CD4-positive, alpha-beta T cell treated with Interleukin-15 for 1 hour (primary cell): ENCODE measurements at regions not wholly inside any gene's neighbourhood (a gene's known extent, or its start where the extent isn't known, plus 50 kb on each side); places are given as distances from the start of the nearest gene placed in this dataset.
"Not testable (repeated sequence)": the region's sequence is repeated elsewhere in the genome, so short reads cannot be mapped to it uniquely, and the experiment has no call there.

Experiments
- DNase-seq: peaks from one replicate; pipeline ENCODE4 v3.0.0-alpha.2; 2020

DNA sequence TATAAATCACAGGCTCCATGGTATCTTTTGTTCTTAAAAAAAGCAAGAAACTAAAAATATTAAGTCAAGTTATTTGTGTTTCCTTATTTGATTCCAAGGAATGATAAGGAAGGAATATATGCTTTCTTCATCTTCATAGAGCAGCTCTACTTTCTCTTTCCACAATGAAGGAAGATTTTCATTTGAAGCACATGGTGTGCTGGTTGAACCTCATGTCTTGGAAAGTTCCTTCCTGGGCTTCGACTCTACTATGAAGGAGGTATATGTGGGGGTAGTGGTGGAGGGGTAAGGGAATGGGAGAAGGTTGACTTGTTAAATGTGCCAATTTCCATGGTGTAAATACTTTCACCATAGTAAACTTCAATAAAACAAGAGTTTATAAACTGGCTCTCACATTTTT lies 698.0 kb downstream of the CETN3 start:
- DNase-seq: no peak

DNA sequence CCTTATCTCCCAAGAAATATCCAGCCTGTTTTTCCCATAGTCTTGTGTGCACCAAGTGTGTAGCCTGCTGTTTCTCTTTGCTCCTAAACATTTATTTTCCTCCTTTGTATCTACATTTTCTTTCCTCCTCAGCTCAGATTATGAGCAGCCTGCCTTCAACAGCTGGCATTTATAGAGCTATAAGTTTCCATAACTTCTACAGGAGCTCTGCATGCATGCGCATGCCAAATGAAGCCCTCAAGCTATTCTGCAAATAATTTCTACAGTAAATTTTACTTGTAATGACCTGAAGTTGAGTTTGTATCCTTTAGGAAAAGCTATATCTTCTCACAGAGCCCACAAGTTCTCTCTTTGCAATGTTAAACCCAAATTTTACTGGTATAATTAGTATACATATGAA lies 699.5 kb downstream of the CETN3 start:
- no peak for DNase-seq

DNA sequence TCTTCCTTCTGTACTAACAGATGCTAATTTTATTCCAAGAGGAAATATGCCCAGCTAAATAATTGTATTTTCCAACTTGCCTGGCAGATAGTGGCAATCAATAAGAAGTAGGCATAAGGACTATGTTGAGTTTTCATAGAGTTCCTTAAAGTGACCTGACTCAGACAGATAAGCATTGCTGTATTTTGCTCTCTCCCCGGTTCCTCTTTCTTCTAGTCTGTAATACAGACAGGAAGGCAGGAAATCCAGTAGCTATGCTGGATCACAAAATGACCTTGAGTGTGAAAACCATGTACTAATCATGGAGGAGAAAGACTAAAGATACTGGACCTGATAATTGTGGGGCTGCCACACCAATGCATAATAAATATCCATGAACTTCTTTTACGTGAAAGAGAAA lies 701.7 kb downstream of the CETN3 start:
- DNase-seq: no peak

DNA sequence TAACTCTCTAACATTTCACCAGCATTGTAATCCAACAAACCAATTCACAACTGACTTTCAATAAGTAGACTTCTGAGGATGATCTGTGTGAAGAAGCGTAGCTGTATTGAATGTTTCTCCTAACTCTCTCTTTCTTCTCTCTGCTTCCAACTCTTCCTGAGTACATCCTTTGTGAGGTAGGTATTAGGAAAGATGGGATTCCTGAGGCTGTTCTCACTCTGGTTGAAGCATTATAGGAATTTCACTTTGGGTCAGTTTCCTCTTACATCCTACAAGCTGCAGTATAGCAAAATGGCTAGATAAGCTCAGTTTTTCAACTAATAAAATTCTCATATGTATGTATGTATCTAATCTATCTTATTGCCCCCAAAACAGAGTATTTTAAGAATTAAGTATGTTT lies 702.8 kb downstream of the CETN3 start:
- DNase-seq: no peak

DNA sequence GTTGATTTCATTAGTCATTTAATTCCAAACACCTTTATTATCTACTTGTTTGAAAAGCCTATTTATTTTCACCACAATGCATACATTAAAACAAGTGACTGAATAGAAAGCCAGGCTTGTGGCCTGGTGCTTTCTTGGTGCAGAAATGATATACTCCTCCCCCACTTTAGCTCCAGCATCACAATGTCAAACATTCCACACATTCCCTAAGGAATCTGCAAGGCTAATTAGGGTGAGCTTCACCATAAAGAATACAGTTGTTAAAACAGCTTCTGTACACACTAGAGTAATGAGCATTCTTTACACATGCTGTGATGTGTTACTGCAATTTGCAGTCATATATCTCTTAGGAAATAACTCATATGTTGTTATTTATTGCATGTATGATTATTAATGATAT lies 705.7 kb downstream of the CETN3 start:
- no peak for DNase-seq

DNA sequence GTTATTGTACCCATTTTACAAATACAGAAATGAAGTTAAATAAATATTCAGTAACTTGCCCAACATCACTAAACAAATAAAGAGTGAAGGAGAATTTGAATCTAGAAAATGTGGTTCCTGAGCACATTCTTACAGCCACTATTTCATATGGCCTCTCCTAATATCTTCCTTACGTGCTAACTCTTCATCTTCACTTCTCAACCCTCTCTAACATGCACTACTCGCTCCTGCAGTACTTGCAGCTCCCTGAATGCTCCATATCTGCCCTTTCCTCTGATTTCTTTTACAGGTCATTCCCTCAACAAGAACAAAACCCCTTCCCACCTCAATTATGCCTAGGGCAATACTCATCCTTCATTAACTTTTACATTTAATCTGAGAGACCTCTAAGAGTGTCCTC lies 711.5 kb downstream of the CETN3 start:
- DNase-seq: no peak

DNA sequence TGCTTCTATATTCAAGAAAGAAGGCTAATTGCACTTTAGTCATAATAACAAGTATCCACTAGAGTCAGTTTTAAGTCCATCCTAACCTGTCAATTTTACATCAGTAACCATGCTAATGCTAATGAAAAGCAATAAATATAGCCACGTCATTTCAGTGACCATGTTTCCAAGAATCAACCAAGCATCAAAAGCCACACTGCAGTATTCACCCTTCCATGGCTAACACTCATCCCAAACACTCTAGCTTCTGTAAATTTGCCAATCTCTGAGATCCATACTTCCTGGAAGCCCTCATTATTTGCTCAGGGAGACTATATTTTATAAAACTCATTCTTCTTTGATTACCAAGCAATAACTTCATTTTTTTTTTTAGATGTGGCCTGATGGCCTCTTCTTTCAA lies 712.0 kb downstream of the CETN3 start:
- no peak for DNase-seq

DNA sequence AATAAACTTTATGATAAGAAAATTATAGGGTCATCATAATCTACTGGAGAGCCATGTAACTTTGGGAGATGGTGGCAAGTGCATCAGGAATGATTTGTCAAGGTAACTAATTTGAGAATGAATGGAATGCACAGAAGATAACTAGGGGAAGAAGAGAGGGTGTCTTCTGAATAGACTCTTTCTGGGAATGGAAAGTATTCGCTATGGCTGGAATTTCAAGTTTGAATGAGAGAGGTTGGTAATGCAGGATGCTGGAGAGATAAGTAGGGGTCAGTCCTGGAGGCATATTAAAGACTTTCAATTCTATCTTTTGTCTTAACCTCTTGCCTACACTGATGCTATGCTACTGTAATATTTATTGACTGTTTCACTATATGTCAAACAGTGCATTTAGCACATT lies 714.2 kb downstream of the CETN3 start:
- no peak for DNase-seq

DNA sequence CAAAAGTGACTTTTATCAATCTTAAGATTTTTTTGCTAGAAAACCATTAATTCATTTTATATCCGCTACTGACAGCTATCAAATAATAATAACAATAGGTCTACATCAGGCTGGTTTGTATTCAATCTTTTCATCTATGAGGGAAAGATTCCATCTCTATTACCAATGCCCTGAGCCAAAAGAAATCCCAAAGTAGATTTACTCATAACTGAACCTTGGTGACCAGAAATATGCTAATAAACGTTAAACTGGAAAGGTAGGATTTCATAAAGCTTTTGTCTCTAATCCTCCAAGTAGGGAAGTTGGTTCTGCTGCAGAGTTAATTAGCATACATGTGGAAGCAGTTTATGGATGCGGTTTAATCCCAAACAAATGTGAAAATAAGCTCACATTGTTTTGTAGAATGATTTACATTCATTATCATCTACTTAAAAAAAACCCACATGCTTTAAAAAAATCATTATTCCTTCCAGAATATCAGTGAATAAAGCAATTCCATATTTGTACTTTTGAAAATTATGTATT lies 715.5 kb downstream of the CETN3 start:
- DNase-seq: no peak

DNA sequence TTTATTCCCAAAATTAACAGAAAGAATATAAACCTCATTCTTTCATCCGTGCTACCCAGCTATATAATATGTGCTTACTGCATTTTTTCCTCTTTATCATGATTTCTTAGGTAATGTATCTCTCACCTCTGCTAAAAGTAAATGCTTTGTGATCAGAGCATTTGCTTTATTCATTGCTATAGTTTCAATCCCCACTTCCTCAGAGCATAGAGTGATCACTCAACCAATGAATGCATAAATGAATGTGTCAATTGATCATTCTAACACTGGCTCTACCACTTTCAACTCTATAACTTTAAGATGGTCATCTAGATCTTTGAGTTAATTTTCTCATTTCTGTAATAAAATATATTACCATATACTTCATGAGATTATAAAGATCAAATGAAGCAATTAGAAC lies 719.2 kb downstream of the CETN3 start:
- DNase-seq: no peak

DNA sequence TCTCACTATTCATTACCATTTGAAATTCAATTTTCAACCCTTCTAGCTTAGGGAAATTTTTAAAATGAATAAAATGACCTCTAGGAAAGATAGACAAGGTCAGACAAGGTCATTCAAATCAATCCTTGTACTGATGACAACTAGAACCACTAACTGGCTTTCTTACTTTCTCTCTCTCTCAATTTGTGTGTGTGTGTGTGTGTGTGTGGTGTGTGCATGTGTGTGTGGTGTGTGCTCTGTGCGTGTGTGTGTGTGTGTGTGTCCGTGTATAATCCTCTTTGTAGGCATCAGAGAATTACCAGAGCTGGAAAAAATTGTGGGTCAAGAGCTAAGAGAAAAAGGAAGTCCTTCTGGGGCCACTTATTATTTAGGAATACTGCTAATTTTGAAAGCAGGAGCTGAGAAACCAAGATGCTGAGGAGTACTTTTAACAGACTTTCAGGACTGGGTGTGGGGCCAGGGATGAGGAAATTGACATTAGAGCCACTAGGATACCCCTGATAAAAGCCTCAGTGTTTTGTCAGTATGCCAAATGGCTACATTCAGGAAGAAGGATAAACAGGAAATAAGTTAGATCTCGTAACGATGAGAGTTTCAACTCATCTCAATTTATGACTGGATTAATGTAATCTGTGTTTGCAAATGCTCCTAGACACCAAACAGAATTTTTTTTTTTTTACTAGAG lies 723.3 kb downstream of the CETN3 start:
- DNase-seq: no peak

DNA sequence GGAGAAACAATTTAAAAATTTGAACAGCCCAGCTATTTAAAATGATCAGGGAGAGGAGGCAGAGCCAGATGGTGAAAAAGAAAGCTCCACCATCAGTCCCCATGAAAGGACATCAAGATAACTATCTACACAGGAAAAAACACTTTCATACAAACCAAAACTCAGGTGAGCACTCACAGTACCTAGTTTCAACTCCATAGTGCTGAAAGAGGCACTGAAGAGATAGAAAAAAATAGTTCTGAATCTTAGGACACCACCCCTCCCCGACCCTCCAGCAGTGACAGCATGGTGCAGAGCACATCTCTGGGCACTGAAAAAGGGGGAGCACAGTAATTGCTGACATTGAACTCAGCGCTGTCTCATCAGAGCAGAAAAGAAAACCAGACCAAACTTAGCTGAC lies 732.9 kb downstream of the CETN3 start:
- no peak for DNase-seq

DNA sequence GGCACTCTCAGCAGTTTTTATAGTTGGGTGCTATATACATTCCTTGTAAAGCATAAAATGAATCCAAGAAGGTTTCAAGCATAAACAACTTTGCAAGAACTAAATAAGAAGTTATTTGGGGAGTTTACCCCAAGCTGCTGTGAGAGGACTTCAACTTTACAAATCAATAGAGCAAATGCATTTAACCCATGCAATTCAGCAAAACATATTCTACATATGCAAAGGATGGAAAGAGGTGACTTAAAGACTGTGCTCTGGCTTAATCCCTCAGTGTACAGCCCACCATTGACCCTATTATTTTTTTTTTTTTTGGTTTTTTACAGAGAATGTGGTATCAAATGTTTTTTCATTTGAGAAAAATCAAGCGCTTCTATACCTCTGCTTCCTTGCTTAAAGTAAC lies 736.5 kb downstream of the CETN3 start:
- DNase-seq: no peak

DNA sequence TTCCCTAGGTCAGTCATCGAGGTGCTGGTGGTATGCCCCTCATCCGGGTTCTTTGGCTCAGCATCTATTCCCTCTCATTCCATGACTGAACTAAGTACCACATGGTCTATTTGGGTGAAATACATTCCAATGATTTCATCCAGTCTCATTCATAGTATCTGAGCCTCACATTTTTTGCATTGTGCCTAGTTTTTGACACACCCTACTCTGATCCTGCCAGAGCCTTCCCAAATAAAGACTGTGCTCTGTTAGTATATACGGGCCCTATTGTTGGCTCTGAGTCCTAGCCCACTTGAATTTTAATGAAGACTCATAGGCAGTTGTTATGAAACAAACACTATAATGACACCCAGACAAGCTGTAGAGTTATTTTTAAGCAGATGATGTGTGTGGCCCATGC lies 740.7 kb downstream of the CETN3 start:
- no peak for DNase-seq

DNA sequence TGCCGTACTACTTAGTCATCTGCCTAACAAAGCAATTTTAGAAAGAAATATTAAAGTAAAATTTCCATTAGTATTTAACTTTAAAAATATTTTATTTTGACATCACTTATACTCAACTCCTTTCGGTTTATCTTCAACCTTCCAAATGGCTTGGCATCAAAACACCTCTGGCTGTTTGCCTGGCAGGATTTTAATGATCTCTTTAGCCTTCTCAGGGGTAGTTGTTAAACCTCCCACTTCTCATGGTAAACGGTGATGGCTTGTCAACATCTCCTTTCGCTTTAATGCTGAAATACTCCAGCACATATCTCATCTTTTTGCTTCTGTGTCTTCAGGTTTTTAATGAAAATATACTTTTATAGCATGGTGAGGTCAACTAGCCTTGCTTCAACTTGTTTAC lies 747.1 kb downstream of the CETN3 start:
- DNase-seq: no peak

DNA sequence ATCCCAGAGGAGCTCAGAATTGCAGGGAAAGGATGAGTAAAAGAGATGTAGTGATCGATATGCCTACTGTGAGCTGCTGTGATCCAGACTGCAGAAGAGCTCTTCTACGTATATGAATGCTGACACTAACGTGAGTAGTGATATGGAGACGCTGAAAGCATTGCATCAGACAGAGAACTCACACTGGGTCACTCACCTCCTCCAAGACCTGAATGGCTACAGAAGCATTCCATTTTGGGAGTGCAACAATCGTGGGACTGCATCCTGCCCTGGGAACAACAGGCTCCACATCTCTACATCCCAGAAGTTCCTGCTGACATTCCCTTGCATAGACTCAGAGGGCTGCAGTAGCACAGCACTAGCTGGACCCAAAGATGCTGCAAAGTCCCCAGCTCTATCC lies 755.9 kb upstream of the MEF2C start:
- DNase-seq: no peak

DNA sequence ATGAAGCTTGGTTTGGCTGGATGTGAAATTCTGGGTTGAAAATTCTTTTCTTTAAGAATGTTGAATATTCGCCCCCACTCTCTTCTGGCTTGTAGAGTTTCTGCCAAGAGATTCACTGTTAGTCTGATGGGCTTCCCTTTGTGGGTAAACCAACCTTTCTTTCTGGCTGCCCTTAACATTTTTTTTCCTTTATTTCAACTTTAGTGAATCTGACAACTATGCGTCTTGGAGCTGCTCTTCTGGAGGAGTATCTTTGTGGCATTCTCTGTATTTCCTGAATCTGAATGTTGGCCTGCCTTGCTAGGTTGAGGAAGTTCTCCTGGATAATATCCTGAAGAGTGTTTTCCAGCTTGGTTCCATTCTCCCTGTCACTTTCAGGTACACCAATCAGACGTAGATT lies 751.2 kb upstream of the MEF2C start:
- not testable (repeated sequence) for DNase-seq

DNA sequence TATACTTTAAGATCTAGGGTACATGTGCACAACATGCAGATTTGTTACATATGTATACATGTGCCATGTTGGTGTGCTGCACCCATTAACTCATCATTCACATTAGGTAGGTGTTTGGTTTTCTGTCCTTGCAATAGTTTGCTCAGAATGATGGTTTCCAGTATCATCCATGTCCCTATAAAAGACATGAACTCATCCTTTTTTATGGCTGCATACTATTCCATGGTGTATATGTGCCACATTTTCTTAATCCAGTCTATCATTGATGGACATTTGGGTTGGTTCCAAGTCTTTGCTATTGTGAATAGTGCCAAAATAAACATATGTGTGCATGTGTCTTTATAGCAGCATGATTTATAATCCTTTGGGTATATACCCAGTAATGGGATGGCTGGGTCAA lies 747.1 kb upstream of the MEF2C start:
- DNase-seq: not testable (repeated sequence)

DNA sequence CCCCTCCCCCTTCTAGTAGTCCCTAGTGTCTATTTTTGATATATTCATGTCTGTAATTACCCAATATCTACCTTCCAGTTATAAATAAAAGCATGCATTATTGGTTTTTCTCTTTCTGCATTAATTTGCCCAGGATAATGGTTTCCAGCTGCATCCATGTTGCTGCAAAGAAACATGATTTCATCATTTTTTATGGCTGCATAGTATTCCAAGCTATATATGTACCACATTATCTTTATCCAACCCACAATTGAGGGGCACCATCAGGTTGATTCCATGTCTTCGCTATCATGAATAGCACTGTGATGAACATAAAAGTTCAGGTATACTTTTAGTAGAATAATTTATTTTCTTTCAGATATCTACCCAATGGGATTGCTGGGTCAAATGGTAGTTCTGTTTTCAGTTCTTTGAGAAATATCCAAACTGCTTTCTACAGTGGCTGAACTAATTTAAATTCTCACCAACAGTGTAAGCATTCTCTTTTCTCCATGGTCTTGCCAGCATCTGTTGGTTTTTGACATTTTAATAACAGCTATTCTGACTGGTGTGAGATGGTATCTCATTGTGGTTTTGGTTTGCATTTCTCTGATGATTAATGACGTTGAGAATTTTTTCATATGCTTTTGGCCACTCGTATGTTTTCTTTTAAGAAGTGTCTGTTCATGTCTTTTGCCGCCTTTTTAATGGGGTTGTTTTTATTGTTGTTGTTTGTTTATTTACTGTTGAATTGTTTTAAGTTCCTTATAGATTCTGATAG lies 746.1 kb upstream of the MEF2C start:
- no peak for DNase-seq

DNA sequence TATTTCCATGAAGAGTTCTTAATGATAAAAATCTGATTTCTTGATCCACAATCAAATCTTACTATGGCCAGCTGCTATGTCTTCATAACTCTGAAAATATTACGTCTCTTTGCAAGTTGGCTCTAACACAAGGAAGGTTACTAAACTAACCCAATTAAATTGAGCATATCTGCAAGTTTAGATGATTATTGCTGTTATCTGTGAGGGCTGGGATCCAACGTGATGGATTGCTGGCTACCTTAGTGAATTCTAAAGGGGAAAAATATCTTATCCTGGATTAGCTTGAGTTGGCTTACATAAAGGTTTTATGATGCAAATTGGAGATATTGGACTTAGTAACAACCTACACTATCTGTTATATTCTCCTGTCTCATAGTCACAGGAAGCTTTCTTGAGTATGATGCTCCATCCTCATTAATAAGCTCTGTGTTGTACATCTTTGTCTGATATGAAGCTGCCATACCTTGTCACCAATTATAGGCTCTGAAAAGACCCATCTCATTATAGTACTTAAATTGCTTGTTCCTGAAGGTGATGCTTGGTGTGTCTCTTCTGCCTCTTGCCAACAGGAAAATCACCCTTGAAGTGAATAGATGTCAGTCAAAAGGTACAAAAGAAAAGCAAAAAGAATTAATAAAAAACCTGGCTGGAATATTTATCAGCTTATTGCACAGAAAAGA lies 733.0 kb upstream of the MEF2C start:
- DNase-seq: no peak

DNA sequence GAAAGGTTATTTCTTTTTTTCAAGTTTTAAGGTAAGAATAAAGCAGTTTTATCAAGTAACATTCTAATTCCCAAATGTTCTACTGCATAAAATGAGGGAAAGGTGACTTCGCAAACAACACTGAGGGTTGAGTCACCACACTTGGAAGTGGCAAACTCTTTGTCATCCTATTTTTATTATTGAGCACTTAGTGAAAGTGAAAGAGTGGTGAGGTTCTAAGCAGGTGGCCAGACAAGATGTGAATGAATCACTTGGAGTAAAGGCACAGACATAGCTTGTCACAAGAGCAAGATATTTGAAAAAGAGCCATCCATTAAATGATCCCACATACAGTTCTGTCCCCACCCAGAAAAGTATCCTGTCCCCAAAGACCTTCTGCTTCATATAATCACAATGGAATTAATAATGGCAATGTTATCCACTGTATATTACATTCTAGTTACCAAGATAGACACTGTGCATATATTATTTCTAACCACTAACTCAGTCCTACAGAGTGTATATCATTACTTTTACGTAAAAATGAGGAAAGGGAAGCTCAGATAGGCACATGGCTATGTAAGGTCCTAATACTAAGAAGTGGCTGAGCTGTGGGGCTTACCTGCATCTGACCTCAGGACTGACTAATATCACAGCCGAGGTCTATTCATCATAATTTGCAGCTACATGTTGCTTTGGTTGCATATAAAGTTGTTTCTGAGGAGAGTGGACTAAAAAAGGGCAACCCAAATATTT lies 730.4 kb upstream of the MEF2C start:
- no peak for DNase-seq

DNA sequence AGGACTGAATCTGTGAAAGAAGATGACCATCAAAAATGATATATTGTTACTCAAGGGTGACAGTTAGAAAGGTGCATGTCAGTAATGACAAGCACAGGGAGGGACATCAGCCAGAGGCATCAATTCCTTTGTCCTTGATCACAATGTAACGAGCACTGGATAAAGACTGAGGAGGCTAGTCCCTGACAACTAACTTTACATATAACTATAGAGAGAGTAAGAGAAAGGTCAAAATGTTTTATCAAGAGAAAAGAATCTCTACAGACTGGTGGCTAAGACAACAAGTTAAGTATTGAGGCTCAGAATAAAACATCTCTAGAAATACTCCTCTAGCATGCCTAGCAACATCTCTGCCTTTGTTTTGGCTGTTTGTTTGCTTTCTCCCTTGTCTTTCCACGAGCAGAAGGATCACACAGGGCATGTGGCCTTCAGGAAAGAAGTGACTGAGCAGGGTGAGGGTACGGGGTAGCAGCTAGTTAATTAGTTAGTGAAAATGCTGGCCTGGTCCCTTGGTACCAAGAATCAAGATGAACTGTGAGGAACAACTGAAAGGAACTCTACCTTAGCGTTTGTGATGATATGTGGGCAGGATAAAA lies 724.1 kb upstream of the MEF2C start:
- DNase-seq: no peak

DNA sequence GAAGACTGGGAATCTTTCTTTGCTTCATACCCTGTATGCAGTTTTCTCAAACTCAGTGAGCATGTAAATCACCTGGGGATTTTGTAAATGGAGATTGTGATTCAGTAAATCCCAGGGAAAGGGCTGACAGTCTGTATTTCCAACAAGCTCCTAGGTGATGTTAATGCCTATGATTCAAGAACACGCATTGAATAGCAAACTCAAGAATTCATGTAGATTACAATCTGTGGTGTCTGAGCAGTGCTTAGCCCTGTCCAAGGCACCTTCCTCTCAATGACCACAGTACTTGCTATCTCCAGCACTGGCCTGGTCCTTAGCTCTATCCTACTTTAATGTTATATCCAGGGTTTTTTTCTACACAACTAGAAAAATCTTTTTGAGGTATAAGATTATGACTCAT lies 721.4 kb upstream of the MEF2C start:
- DNase-seq: no peak
